ENCODE measurements at regions not wholly inside any gene's neighbourhood (a gene's known extent, or its start where the extent isn't known, plus 50 kb on each side); places are given as distances from the start of the nearest gene placed in this dataset.

GRCh38 chr3:187570776-187571175 lies 99.4 kb downstream of the SST start:
- Histone ChIP-seq H3K9ac (replicated peaks; ENCODE audit: extremely low read depth, insufficient read depth, low read length) (no peak overlapping the region), H4K20me1 (replicated peaks; ENCODE audit: control insufficient read depth, extremely low read depth, insufficient read depth, low read length) (no peaks in the 10 kb centered on the region), H3K79me2 (ENCODE audit: control insufficient read depth, insufficient read depth, low read length) (no peaks in the 10 kb centered on the region), H3K27me3 (ENCODE audit: control insufficient read depth in 2 of 2, insufficient read depth in 2 of 2, low read length in 2 of 2) (no peaks in the 10 kb centered on the region), H3K9me3 (replicated peaks; ENCODE audit: control insufficient read depth, insufficient read depth, low read length) (no peaks in the 10 kb centered on the region), H3K4me1 (ENCODE audit: control insufficient read depth, extremely low read depth, insufficient read depth, low read length) (no peaks in the 10 kb centered on the region), H3K27ac (ENCODE audit: insufficient read depth, low read depth, low read length) (no peak overlapping the region), H3K4me3 (replicated peaks in 1 of 3; ENCODE audit: insufficient read depth in 1 of 3, low read depth in 1 of 3, low read length in 3 of 3) (no peak overlapping the region), H3K36me3 (ENCODE audit: control insufficient read depth in 2 of 2, extremely low read depth in 1 of 2, insufficient read depth in 2 of 2, low read length in 2 of 2) (no peaks in the 10 kb centered on the region), H3K4me2 (ENCODE audit: insufficient read depth, low read length) (no peak overlapping the region), H2AFZ (ENCODE audit: low read depth, low read length) (no peak overlapping the region), H3K9me1 (replicated peaks; ENCODE audit: control insufficient read depth, extremely low read depth, insufficient read depth, low read length) (no peaks in the 10 kb centered on the region)
- BruUV-seq (replicated peaks) = no TSS peak
- TF ChIP-seq JUN (IDR thresholded peaks at IDR 0.05; ENCODE audit: borderline replicate concordance, insufficient read depth, insufficient read length, low read depth) (no peak), POLR2AphosphoS5 (IDR thresholded peaks at IDR 0.05; ENCODE audit: insufficient read depth, low read depth, low read length) (no peak), MYC (IDR thresholded peaks at IDR 0.05; ENCODE audit: low read depth, low read length) (no peak), CTCF (IDR thresholded peaks at IDR 0.05; ENCODE audit: extremely low read depth in 1 of 2, insufficient read depth in 1 of 2, low read depth in 1 of 2, low read length in 2 of 2) (no peak), GATA2 (IDR thresholded peaks at IDR 0.05; ENCODE audit: insufficient read depth, insufficient read length, low read depth, low read length) (no peak), POLR2A (IDR thresholded peaks at IDR 0.05; ENCODE audit: low read depth, low read length) (no peak), MAX (IDR thresholded peaks at IDR 0.05; ENCODE audit: insufficient read depth, insufficient read length) (no peak), FOS (IDR thresholded peaks at IDR 0.05; ENCODE audit: borderline replicate concordance, insufficient read depth, low read length) (no peak), EZH2 (IDR thresholded peaks at IDR 0.05; ENCODE audit: borderline replicate concordance, low read depth, low read length, severe bottlenecking) (no peak)
- POLR2A ChIA-PET = no interaction called here
- DNase-seq (ENCODE audit: low read depth, low spot score) (no peak), FAIRE-seq (no peak)
- intact Hi-C loops (cut with micrococcal nuclease) = no loop called here
- CTCF ChIA-PET = no interaction called here
- dilution Hi-C loops (cut with MboI; ENCODE audit: extremely low pct_ligation_motif_present, low sequenced_read_pairs) = no loop called here
